ENCODE measurements at regions not wholly inside any gene's neighbourhood (a gene's known extent, or its start where the extent isn't known, plus 50 kb on each side); places are given as distances from the start of the nearest gene placed in this dataset.

- TF ChIP-seq E2F8 (IDR thresholded peaks at IDR 0.05; ENCODE audit: low read depth, partially characterized antibody) (no peak), EP300 (IDR thresholded peaks at IDR 0.05; ENCODE audit: borderline replicate concordance in 1 of 2, control insufficient read depth in 1 of 2, low read depth in 2 of 2, low read length in 2 of 2) (no peak), CTCF (IDR thresholded peaks at IDR 0.05 in 2 of 3, conservative IDR thresholded peaks at IDR 0.05 in 1 of 3; ENCODE audit: control insufficient read depth in 2 of 3, extremely low read depth in 1 of 3, insufficient read depth in 1 of 3, low read depth in 3 of 3, low read length in 3 of 3) (no peak), TAF1 (IDR thresholded peaks at IDR 0.05; ENCODE audit: borderline replicate concordance, low read depth, low read length) (no peak), POLR2A (IDR thresholded peaks at IDR 0.05; ENCODE audit: low read depth, low read length) (no peak), YY1 (IDR thresholded peaks at IDR 0.05; ENCODE audit: low read depth, low read length) (no peak)
Observed at GRCh38 chr18:38635709-38636430, 1070.3 kb upstream of the CELF4 start.

Measured in GM12878 (cell line).